HG02588 (cell line): ENCODE measurements at regions not wholly inside any gene's neighbourhood (a gene's known extent, or its start where the extent isn't known, plus 50 kb on each side); places are given as distances from the start of the nearest gene placed in this dataset.

Source experiments
- ATAC-seq: cut with Tn5 transposase; IDR thresholded peaks from one replicate; pipeline ENCODE4 v1.9.1; 2021; ENCODE audit warnings: mild to moderate bottlenecking, moderate library complexity; ENCODE audit not compliant: unreplicated experiment

- no peak for ATAC-seq
These were observed 1082.1 kb downstream of the AACS start for GRCh38 chr12:126147321-126147720.

GRCh38 chr12:126156806-126157574 is 1091.8 kb downstream of the AACS start:
- no peak for ATAC-seq

- ATAC-seq, result no peak
These were observed 1092.3 kb downstream of the AACS start for GRCh38 chr12:126157575-126157966.

GRCh38 chr12:126159139-126159538 is 1093.9 kb downstream of the AACS start:
- no peak for ATAC-seq

GRCh38 chr12:126160912-126161311 is 1095.7 kb downstream of the AACS start:
- ATAC-seq, result no peak

- no peak for ATAC-seq
These were observed 1098.7 kb downstream of the AACS start for GRCh38 chr12:126163984-126164383.

GRCh38 chr12:126171937-126172559 is 1106.8 kb downstream of the AACS start:
- no peak for ATAC-seq

- no peak for ATAC-seq
These were observed 1117.5 kb downstream of the AACS start for GRCh38 chr12:126182619-126183236.

GRCh38 chr12:126185025-126185424 is 1119.8 kb downstream of the AACS start:
- no peak for ATAC-seq

GRCh38 chr12:126189856-126190255 is 1124.6 kb downstream of the AACS start:
- ATAC-seq, result no peak

GRCh38 chr12:126191031-126191891 is 1126.0 kb downstream of the AACS start:
- ATAC-seq, result no peak

- ATAC-seq, result no peak
These were observed 1126.7 kb downstream of the AACS start for GRCh38 chr12:126191949-126192348.

GRCh38 chr12:126193190-126193589 is 1128.0 kb downstream of the AACS start:
- no peak for ATAC-seq

GRCh38 chr12:126196263-126196662 is 1131.0 kb downstream of the AACS start:
- no peak for ATAC-seq

- no peak for ATAC-seq
These were observed 1133.3 kb downstream of the AACS start for GRCh38 chr12:126198516-126198915.

GRCh38 chr12:126198966-126199692 is 1133.9 kb downstream of the AACS start:
- ATAC-seq, result no peak

- no peak for ATAC-seq
These were observed 1136.8 kb downstream of the AACS start for GRCh38 chr12:126201981-126202537.

GRCh38 chr12:126204326-126204725 is 1139.1 kb downstream of the AACS start:
- ATAC-seq, result no peak

- no peak for ATAC-seq
These were observed 1144.8 kb downstream of the AACS start for GRCh38 chr12:126210026-126210425.

GRCh38 chr12:126210448-126210847 is 1145.2 kb downstream of the AACS start:
- no peak for ATAC-seq
